Fibroblast of pulmonary artery (primary cell): ENCODE measurements at regions not wholly inside any gene's neighbourhood (a gene's known extent, or its start where the extent isn't known, plus 50 kb on each side); places are given as distances from the start of the nearest gene placed in this dataset.

Experiments
- DNase-seq: peaks from one replicate; pipeline ENCODE4 v3.0.0-alpha.2; 2010; ENCODE audit warnings: low read depth
- H3K4me3 ChIP-seq: replicated peaks from 2 replicates; pipeline ENCODE4 v1.5.1; 2011; ENCODE audit warnings: low read depth, mild to moderate bottlenecking, control low read depth, low read length, moderate library complexity
- TF ChIP-seq, protein P1 (sequence below): IDR thresholded peaks from 2 replicates; pipeline ENCODE4 v1.5.1; 2011; ENCODE audit warnings: mild to moderate bottlenecking, control low read depth, low read length, inconsistent platforms; ENCODE audit errors: missing control alignments

DNA sequence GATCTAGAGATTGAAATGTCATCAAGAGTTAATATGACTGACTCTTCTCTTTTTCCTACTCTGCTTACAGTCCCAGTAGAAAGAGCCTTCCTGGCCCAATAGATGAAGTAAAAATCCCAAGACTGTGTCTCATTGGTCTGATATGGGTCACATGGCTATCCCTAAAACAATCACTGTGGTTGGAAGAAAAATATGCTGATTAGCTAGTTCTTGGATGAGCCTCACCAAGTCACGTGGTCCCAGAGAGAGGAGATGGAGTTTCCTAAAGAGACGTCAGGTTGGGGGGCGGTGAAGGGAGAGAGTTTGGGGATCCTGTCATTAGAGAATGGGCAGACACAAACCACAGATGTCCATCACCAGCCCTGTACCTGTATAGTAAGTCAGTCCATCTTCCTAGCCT lies 466.3 kb downstream of the HAPSTR1 start:
- no peak overlapping the region for H3K4me3 ChIP-seq
- TF ChIP-seq, protein P1, sequence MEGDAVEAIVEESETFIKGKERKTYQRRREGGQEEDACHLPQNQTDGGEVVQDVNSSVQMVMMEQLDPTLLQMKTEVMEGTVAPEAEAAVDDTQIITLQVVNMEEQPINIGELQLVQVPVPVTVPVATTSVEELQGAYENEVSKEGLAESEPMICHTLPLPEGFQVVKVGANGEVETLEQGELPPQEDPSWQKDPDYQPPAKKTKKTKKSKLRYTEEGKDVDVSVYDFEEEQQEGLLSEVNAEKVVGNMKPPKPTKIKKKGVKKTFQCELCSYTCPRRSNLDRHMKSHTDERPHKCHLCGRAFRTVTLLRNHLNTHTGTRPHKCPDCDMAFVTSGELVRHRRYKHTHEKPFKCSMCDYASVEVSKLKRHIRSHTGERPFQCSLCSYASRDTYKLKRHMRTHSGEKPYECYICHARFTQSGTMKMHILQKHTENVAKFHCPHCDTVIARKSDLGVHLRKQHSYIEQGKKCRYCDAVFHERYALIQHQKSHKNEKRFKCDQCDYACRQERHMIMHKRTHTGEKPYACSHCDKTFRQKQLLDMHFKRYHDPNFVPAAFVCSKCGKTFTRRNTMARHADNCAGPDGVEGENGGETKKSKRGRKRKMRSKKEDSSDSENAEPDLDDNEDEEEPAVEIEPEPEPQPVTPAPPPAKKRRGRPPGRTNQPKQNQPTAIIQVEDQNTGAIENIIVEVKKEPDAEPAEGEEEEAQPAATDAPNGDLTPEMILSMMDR = no peak
- DNase-seq = no peak

- TF ChIP-seq, protein P1 = no peak
- DNase-seq = no peak
- no peak overlapping the region for H3K4me3 ChIP-seq
These were observed 474.7 kb downstream of the HAPSTR1 start for GRCh38 chr16:9566099-9566498.

DNA sequence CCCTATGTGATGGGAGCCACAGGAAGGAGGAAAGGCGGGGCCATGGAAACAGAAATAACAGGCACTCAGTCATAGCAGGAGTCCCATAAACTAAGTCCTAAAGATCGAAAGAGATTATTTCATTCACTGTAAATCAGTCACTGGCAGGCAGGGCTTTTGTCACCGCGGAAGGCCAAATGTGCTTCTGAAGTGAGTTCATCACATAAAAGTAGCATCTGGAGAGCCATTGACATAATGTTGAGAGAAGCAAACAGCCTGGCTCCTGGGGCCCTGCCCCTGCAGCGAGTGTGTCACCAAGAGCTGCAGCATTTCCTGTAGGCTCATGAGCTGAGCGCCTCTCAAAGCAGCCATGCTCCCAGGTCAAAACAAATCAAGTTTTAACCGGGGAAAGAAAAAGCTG lies 476.2 kb downstream of the HAPSTR1 start:
- no peak for DNase-seq
- TF ChIP-seq, protein P1 = no peak
- no peak overlapping the region for H3K4me3 ChIP-seq

- DNase-seq = no peak
- H3K4me3 ChIP-seq = no peak overlapping the region
- TF ChIP-seq, protein P1 = no peak
These were observed 476.8 kb downstream of the HAPSTR1 start for GRCh38 chr16:9568261-9568660.

GRCh38 chr16:9570521-9570920 lies 479.1 kb downstream of the HAPSTR1 start:
- H3K4me3 ChIP-seq = no peak overlapping the region
- TF ChIP-seq, protein P1 = no peak
- DNase-seq = no peak

GRCh38 chr16:9578459-9578858 lies 487.0 kb downstream of the HAPSTR1 start:
- no peak for DNase-seq
- no peak overlapping the region for H3K4me3 ChIP-seq
- TF ChIP-seq, protein P1 = no peak

DNA sequence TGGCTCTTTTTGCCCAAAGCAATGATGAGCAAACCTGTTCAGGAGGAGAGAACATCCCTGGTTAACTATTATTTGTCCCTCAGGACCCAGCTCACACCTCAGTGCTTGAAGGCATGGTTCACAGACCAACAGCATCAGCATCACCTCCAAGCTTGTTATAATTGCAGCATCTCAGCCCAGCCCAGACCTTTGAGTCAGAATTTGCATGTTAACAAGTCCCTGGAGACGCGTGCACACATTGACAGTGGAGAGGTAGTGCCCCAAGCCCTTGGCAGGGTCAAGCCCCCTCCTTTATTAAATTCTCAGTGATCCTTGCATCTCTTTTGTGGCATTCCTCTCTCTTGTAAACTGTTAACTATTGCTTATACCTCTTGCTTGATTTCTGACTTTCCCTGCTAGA lies 488.6 kb downstream of the HAPSTR1 start:
- no peak for DNase-seq
- TF ChIP-seq, protein P1 = no peak
- no peak overlapping the region for H3K4me3 ChIP-seq
